Calu3 (cell line): ENCODE measurements at regions not wholly inside any gene's neighbourhood (a gene's known extent, or its start where the extent isn't known, plus 50 kb on each side); places are given as distances from the start of the nearest gene placed in this dataset.
A peak's percentile ranks its signal among the peaks of the same experiment; 100 is the strongest.

Experiments used
- BruUV-seq: library from RNA; stranded (reverse); fragments of 400-500 nt; replicated peaks from 2 replicates; lab custom pipeline; 2021; lab: Mats Ljungman, UMichigan
- CTCF ChIA-PET: fragments of 300-600 bp; sonication (Branson Sonifier 250); formaldehyde crosslinking; loops from one replicate; lab custom pipeline; 2022; ENCODE audit warnings: antibody characterized with exemption; lab: Charles Lee
- DNase-seq: peaks from one replicate; pipeline ENCODE4 v3.0.0; 2022
- H3K27ac Mint-ChIP-seq: one replicate; pipeline ENCODE4 v1.8.0; 2022; ENCODE audit warnings: mixed read lengths; ENCODE audit not compliant: unreplicated experiment
- H3K27me3 Mint-ChIP-seq: one replicate; pipeline ENCODE4 v1.8.0; 2022; ENCODE audit warnings: mixed read lengths; ENCODE audit not compliant: unreplicated experiment
- H3K36me3 Mint-ChIP-seq: one replicate; pipeline ENCODE4 v1.8.0; 2022; ENCODE audit warnings: mild to moderate bottlenecking, moderate library complexity, mixed read lengths; ENCODE audit not compliant: insufficient read depth, unreplicated experiment
- H3K4me1 Mint-ChIP-seq: one replicate; pipeline ENCODE4 v1.8.0; 2022; ENCODE audit warnings: mild to moderate bottlenecking, low read depth, mixed read lengths; ENCODE audit not compliant: unreplicated experiment
- H3K4me3 Mint-ChIP-seq: one replicate; pipeline ENCODE4 v1.8.0; 2022; ENCODE audit warnings: mild to moderate bottlenecking, low read depth, moderate library complexity, mixed read lengths; ENCODE audit not compliant: unreplicated experiment
- H3K9me3 Mint-ChIP-seq: one replicate; pipeline ENCODE4 v1.8.0; 2022; ENCODE audit warnings: low read depth, mixed read lengths; ENCODE audit not compliant: unreplicated experiment
- intact Hi-C: fragments of 100-400 bp; cut with micrococcal nuclease; formaldehyde crosslinking; loops from one replicate; pipeline ENCODE4 v1.10.0; 2022; ENCODE audit not compliant: unreplicated experiment
- TF ChIP-seq, protein P1 (sequence below): fragments of 200-600 bp; IDR thresholded peaks from one replicate; pipeline ENCODE4 v1.8.0; 2022; ENCODE audit warnings: antibody characterized with exemption; ENCODE audit not compliant: unreplicated experiment

DNA sequence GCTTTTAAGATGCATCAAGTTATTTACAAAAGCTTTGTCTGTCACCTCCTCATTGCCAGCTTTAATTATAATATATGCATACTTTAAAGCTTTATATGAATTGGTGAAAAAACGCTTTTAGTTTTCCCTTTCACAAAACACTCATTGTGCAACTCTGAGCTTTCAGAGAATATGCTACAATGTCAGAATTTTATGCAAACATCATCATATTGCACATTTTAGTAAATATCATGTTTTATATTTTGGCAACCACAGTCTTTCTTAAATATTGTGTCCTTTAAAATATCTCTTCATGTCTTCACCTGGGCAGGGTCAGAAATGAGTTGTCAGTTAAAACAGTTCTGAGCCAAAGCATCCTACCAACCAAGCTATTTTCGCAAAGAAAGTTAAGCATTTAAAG, 601.1 kb upstream of the RORB start:
- Mint-ChIP-seq H3K4me3 (no peak overlapping the region), H3K36me3 (no peaks in the 10 kb centered on the region), H3K27me3 (no peaks in the 10 kb centered on the region), H3K9me3 (no peaks in the 10 kb centered on the region), H3K4me1 (no peaks in the 10 kb centered on the region), H3K27ac (no peak overlapping the region)
- intact Hi-C loops, result no loop called here
- DNase-seq, result no peak
- CTCF ChIA-PET, result no interaction called here
- TF ChIP-seq, protein P1, sequence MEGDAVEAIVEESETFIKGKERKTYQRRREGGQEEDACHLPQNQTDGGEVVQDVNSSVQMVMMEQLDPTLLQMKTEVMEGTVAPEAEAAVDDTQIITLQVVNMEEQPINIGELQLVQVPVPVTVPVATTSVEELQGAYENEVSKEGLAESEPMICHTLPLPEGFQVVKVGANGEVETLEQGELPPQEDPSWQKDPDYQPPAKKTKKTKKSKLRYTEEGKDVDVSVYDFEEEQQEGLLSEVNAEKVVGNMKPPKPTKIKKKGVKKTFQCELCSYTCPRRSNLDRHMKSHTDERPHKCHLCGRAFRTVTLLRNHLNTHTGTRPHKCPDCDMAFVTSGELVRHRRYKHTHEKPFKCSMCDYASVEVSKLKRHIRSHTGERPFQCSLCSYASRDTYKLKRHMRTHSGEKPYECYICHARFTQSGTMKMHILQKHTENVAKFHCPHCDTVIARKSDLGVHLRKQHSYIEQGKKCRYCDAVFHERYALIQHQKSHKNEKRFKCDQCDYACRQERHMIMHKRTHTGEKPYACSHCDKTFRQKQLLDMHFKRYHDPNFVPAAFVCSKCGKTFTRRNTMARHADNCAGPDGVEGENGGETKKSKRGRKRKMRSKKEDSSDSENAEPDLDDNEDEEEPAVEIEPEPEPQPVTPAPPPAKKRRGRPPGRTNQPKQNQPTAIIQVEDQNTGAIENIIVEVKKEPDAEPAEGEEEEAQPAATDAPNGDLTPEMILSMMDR, result no peak
- BruUV-seq, result no TSS peak

DNA sequence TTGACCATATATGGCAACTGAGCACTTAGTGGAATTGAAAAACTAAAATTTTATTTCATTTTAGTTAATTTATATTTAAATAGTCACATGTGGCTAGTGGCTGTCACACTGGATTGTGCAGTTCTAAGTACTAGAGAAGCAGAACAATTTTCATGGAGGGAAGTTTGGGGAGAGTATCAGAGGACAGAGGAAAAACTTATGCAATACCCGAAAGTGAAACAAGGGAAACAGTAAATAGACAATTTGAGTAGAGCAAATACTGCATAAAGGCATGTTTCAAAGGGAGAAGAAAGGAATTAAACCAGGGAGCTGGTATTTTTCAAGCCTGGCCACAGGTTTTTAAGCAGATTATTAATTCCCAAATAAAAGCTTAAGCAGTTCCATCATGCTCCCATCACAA, 590.5 kb upstream of the RORB start:
- H3K4me1 Mint-ChIP-seq, result no peaks in the 10 kb centered on the region
- CTCF ChIA-PET, result no interaction called here
- no peak overlapping the region for H3K27ac Mint-ChIP-seq
- H3K27me3 Mint-ChIP-seq, result no peaks in the 10 kb centered on the region
- intact Hi-C loops, result no loop called here
- no peaks in the 10 kb centered on the region for H3K36me3 Mint-ChIP-seq
- TF ChIP-seq, protein P1, result no peak
- H3K9me3 Mint-ChIP-seq, result no peaks in the 10 kb centered on the region
- H3K4me3 Mint-ChIP-seq, result no peak overlapping the region
- DNase-seq, result no peak
- no TSS peak for BruUV-seq

DNA sequence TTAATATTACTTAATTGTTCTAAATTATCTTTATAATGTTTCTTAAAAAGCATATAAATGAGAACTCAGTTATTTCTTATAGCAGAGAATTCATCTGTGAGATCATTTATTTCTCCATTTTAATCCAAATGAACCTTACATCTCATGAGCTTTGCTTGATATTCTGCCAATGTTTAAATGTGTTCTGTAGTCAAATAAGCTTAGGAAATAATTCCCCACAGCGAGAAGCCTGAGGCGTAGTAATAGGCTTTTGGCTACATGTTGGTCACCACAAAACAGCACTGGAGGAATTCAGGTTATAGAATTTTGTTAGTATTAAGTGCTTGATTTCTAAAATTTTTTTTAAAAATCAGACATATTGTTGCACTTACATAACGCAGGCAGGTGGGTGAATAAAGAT, 585.3 kb upstream of the RORB start:
- Mint-ChIP-seq H3K36me3 (no peaks in the 10 kb centered on the region), H3K27me3 (no peaks in the 10 kb centered on the region), H3K4me1 (no peaks in the 10 kb centered on the region), H3K4me3 (no peak overlapping the region), H3K27ac (no peak overlapping the region), H3K9me3 (no peaks in the 10 kb centered on the region)
- no TSS peak for BruUV-seq
- CTCF ChIA-PET, result no interaction called here
- TF ChIP-seq, protein P1, result no peak
- intact Hi-C loops, result loop anchor here (5.0 kb wide), 1 partner anchor 50 kb away; no protein-coding TSS in a partner anchor
- no peak for DNase-seq

DNA sequence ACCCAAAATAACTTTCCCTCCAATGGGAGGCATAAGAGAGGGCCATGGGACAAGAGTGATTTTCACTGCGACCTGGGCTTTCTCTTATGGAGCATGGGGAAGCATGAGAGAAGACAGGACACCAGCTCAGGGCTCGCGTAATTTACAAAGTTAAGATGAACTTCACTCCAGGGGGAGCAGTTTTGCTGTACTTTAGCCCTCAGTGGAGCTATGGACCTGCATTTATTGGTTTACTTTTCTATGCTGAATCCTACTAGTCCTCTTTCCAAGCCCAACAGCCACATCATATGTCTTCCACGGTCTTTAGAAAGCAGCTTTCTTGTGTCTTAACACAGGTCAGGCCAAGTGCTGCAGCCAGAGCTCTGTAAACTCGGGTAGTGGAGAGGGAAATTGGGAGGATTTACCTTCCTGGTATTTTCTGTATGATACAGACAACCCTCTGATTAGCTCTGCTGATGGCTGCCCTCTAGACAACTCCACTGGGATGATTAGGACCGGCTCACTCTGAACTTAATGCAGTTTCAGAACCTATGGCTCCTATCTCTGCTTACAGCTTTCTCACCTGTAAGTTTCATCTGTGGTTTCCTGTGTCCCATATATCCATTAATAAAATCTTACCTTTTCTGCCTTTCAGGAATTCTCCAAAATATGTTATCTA, 581.0 kb upstream of the RORB start:
- intact Hi-C loops, result no loop called here
- Mint-ChIP-seq H3K9me3 (no peaks in the 10 kb centered on the region), H3K4me3 (no peak overlapping the region), H3K27ac (no peak overlapping the region), H3K27me3 (no peaks in the 10 kb centered on the region), H3K4me1 (no peaks in the 10 kb centered on the region), H3K36me3 (no peaks in the 10 kb centered on the region)
- no TSS peak for BruUV-seq
- peak; percentile 16 for DNase-seq
- TF ChIP-seq, protein P1, result peak; percentile 18
- CTCF ChIA-PET, result interaction anchor here (1.0 kb wide), 1 partner anchor 464 kb away, joined by 6 read pairs; no protein-coding TSS in a partner anchor
